GM12878 (cell line): ENCODE measurements at regions not wholly inside any gene's neighbourhood (a gene's known extent, or its start where the extent isn't known, plus 50 kb on each side); places are given as distances from the start of the nearest gene placed in this dataset.

Experiments used
- ATAC-seq: fragments of 200-7000 bp; cut with Tn5 transposase; 3 replicates; pipeline ENCODE4 v1.9.1; 2020; ENCODE audit warnings: mild to moderate bottlenecking, moderate library complexity
- BruUV-seq: library from RNA; stranded (reverse); fragments of 400-500 nt; replicated peaks from 2 replicates; lab custom pipeline; 2021; lab: Mats Ljungman, UMichigan
- CTCF ChIA-PET: fragments of 300-600 bp; sonication (Branson Sonifier 250); formaldehyde crosslinking; extraction: SDS; loops from one replicate; lab custom pipeline; 2021; ENCODE audit warnings: inconsistent platforms; lab: Yijun Ruan, JAX
- POLR2A ChIA-PET: fragments of 350-600 bp; formaldehyde crosslinking; extraction: SDS; loops from one replicate; lab custom pipeline; 2021; ENCODE audit warnings: inconsistent platforms; lab: Charles Lee
- RAD21 ChIA-PET: fragments of 300-600 bp; sonication (Branson Sonifier 250); formaldehyde crosslinking; loops from one replicate; lab custom pipeline; 2023; ENCODE audit warnings: antibody characterized with exemption; ENCODE audit not compliant: unreplicated experiment; lab: Charles Lee
- SMC1A ChIA-PET: fragments of 300-600 bp; sonication (Branson Sonifier 250); formaldehyde crosslinking; loops from one replicate; lab custom pipeline; 2023; ENCODE audit not compliant: unreplicated experiment, uncharacterized antibody; lab: Charles Lee
- DNase-seq: peaks from one replicate; pipeline ENCODE4 v3.0.0-alpha.2; 2011; ENCODE audit warnings: low read depth, low spot score
- FAIRE-seq: peaks from 3 replicates; lab custom pipeline; 2011; peaks lifted over from hg19 to GRCh38; lab: Jason Lieb, UNC
- H2AFZ ChIP-seq: 2 replicates; pipeline ENCODE4 v1.6.0; 2011; ENCODE audit warnings: low read depth, low read length, control low read depth; ENCODE audit not compliant: control insufficient read depth
- H3K27ac ChIP-seq: 2 replicates; pipeline ENCODE4 v1.5.1; 2011; ENCODE audit warnings: control low read depth; ENCODE audit not compliant: control insufficient read depth, insufficient read depth
- H3K27me3 ChIP-seq, 2 experiments: replicated peaks in 1 of 2; 2 replicates each; pipeline versions ENCODE4 v1.6.0 to v1.6.1; 2011; ENCODE audit warnings: low read length in 1 of 2; ENCODE audit not compliant: control insufficient read depth in 2 of 2, insufficient read depth in 2 of 2
- H3K36me3 ChIP-seq, 2 experiments: 2 replicates each; pipeline ENCODE4 v1.5.1; 2011; ENCODE audit warnings: low read length in 1 of 2; ENCODE audit not compliant: control insufficient read depth in 2 of 2, insufficient read depth in 2 of 2
- H3K4me1 ChIP-seq: 2 replicates; pipeline ENCODE4 v1.6.1; 2011; ENCODE audit warnings: mild to moderate bottlenecking, low read length, moderate library complexity, mixed read lengths; ENCODE audit not compliant: control insufficient read depth, insufficient read depth
- H3K4me2 ChIP-seq: 2 replicates; pipeline ENCODE4 v1.6.0; 2011; ENCODE audit warnings: control low read depth; ENCODE audit not compliant: control insufficient read depth, insufficient read depth
- H3K4me3 ChIP-seq: fragments of 200-600 bp; sonication (generic); 2 replicates; pipeline ENCODE4 v1.5.1; 2016
- H3K79me2 ChIP-seq: 2 replicates; pipeline ENCODE4 v1.6.0; 2011; ENCODE audit warnings: low read length; ENCODE audit not compliant: control insufficient read depth, insufficient read depth
- H3K9ac ChIP-seq: 2 replicates; pipeline ENCODE4 v1.8.0; 2011; ENCODE audit warnings: low read length, control low read depth, mixed read lengths; ENCODE audit not compliant: control insufficient read depth, insufficient read depth
- H3K9me3 ChIP-seq: replicated peaks from 3 replicates; pipeline ENCODE4 v1.5.1; 2011; ENCODE audit warnings: mild to moderate bottlenecking, low read length; ENCODE audit not compliant: control insufficient read depth, insufficient read depth
- H4K20me1 ChIP-seq: 2 replicates; pipeline ENCODE4 v1.6.0; 2011; ENCODE audit not compliant: control insufficient read depth, insufficient read depth
- ATF7 ChIP-seq: fragments of 450-650 bp; IDR thresholded peaks from 2 replicates; pipeline ENCODE4 v1.6.1; 2016; ENCODE audit warnings: low read depth, mild to moderate bottlenecking
- EGR1 ChIP-seq, 2 experiments: IDR thresholded peaks; 1 replicate in 1 of 2; 2 replicates in 1 of 2; pipeline ENCODE4 v1.6.1; 2011 to 2012; ENCODE audit warnings: low read depth in 2 of 2, low read length in 2 of 2, borderline replicate concordance in 1 of 2, mild to moderate bottlenecking in 1 of 2, moderate library complexity in 1 of 2
- GABPA ChIP-seq: IDR thresholded peaks from 2 replicates; pipeline ENCODE4 v1.6.1; 2014; ENCODE audit warnings: antibody characterized with exemption, low read depth, mild to moderate bottlenecking, inconsistent platforms
- JUNB ChIP-seq: IDR thresholded peaks from 2 replicates; pipeline ENCODE4 v1.6.1; 2016; ENCODE audit warnings: antibody characterized with exemption, mild to moderate bottlenecking
- NBN ChIP-seq: fragments of 450-650 bp; IDR thresholded peaks from 2 replicates; pipeline ENCODE4 v1.6.1; 2016
- NR2C1 ChIP-seq: fragments of 450-650 bp; IDR thresholded peaks from 2 replicates; pipeline ENCODE4 v1.6.1; 2017; ENCODE audit warnings: antibody characterized with exemption, mild to moderate bottlenecking, moderate library complexity
- RB1 ChIP-seq: fragments of 450-650 bp; formaldehyde crosslinking; IDR thresholded peaks from 2 replicates; pipeline ENCODE4 v1.6.1; 2017; ENCODE audit warnings: mild to moderate bottlenecking, borderline replicate concordance
- RELA ChIP-seq: fragments of 450-650 bp; IDR thresholded peaks from 2 replicates; pipeline ENCODE4 v1.8.0; 2014; ENCODE audit warnings: borderline replicate concordance; ENCODE audit not compliant: partially characterized antibody
- TBL1XR1 ChIP-seq: IDR thresholded peaks from 2 replicates; pipeline ENCODE4 v1.6.1; 2012; ENCODE audit warnings: low read depth, low read length, improper control_type of control experiment
- ZZZ3 ChIP-seq: IDR thresholded peaks from 2 replicates; pipeline ENCODE4 v1.6.1; 2011; ENCODE audit warnings: low read depth; ENCODE audit not compliant: control insufficient read depth, insufficient read length
- WGBS: methylation state at CpG from one replicate; pipeline ENCODE4 v1.1.6; 2016; ENCODE audit warnings: low lambda C conversion rate; ENCODE audit not compliant: insufficient replicate concordance, insufficient coverage; ENCODE audit errors: missing lambda C conversion rate; 5-methylcytosine and 5-hydroxymethylcytosine counted together
- in situ Hi-C: fragments of 300-500 bp; cut with MboI; formaldehyde crosslinking; loops from 9 replicates; pipeline ENCODE4 v1.14.3; 2018; ENCODE audit warnings: mixed read lengths
- intact Hi-C: fragments of 100-400 bp; cut with micrococcal nuclease; formaldehyde crosslinking; loops from one replicate; pipeline ENCODE4 v1.14.2; 2022; ENCODE audit not compliant: unreplicated experiment
- TF ChIP-seq, protein P1 (sequence below): IDR thresholded peaks from 2 replicates; pipeline ENCODE4 v1.6.1; 2011; ENCODE audit warnings: borderline replicate concordance, low read depth, mild to moderate bottlenecking, moderate library complexity, mixed read lengths, low read length; ENCODE audit not compliant: insufficient read depth; ENCODE audit errors: extremely low read length
- TF ChIP-seq, protein P2 (sequence below): fragments of 450-650 bp; IDR thresholded peaks from 2 replicates; pipeline ENCODE4 v1.6.1; 2016; ENCODE audit warnings: mild to moderate bottlenecking

DNA sequence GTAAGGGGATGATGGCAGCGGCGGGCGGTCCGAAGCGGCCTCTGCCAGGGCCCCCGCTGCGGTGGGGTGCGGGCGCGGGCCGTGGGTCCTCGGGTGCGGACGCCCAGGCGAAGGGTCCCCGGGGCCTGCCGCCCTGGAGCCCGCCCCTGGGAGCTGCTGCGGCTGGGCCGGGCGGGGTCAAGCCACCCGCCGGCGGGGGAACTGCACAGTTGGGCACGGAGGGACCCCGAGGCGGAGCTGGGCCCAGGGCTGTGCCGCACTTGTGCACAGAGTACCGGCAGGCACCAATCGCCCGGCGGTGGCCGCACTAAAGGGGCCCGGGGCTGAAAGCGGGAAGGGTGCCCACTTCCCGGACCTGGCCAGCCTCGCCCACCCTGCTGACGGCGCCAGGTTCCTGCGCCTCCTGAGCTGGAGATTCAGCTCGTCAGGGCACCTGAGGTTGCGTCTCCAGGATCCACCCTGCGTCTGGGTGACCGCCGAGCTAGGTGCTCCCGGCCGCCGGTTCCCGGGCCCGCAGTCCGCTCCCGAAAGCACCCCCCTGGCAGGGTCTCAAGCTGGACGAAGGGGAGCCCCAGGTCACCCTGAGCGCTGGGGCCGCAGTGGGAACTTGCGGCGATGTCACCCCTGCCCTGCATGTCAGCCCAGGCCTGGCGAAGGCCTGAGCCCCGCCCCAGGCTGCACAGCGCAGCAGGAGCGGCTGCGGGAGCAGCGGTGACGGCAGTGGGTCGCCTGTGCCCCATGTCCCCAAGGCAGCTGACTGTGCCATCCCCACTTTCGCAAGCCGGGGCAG lies 56.7 kb upstream of the ETV3 start:
- SMC1A ChIA-PET, result interaction anchor here (1.2 to 4.5 kb wide), 8 partner anchors 12 to 300 kb away, joined by 3 to 23 read pairs (median 12); no protein-coding TSS in a partner anchor
- no peak for TF ChIP-seq GABPA
- TF ChIP-seq, protein P1, sequence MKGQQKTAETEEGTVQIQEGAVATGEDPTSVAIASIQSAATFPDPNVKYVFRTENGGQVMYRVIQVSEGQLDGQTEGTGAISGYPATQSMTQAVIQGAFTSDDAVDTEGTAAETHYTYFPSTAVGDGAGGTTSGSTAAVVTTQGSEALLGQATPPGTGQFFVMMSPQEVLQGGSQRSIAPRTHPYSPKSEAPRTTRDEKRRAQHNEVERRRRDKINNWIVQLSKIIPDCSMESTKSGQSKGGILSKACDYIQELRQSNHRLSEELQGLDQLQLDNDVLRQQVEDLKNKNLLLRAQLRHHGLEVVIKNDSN, result no peak
- no peak for TF ChIP-seq EGR1 (IDR thresholded peaks at IDR 0.05; ENCODE audit: borderline replicate concordance in 1 of 2, low read depth in 2 of 2, low read length in 2 of 2)
- no peak for TF ChIP-seq JUNB
- TF ChIP-seq, protein P2, sequence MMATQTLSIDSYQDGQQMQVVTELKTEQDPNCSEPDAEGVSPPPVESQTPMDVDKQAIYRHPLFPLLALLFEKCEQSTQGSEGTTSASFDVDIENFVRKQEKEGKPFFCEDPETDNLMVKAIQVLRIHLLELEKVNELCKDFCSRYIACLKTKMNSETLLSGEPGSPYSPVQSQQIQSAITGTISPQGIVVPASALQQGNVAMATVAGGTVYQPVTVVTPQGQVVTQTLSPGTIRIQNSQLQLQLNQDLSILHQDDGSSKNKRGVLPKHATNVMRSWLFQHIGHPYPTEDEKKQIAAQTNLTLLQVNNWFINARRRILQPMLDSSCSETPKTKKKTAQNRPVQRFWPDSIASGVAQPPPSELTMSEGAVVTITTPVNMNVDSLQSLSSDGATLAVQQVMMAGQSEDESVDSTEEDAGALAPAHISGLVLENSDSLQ, result no peak
- TF ChIP-seq NBN, result no peak
- no peak for TF ChIP-seq TBL1XR1
- TF ChIP-seq NR2C1, result no peak
- TF ChIP-seq RELA, result no peak
- TF ChIP-seq ZZZ3, result no peak
- no peak for TF ChIP-seq RB1
- no peak for TF ChIP-seq ATF7
- TF ChIP-seq, all 136 proteins: peak for 0
- Histone ChIP-seq H3K79me2 (no peaks in the 10 kb centered on the region), H3K9ac (no peak overlapping the region), H3K36me3 (no peaks in the 10 kb centered on the region), H2AFZ (no peak overlapping the region), H4K20me1 (no peaks in the 10 kb centered on the region), H3K4me2 (no peak overlapping the region), H3K4me3 (no peak overlapping the region), H3K27ac (no peak overlapping the region), H3K9me3 (no peaks in the 10 kb centered on the region), H3K27me3 (no peaks in the 10 kb centered on the region), H3K4me1 (peaks cover 7% of the 10 kb centered on the region; the same call in 1 of the 2 replicates)
- ChIA-PET CTCF (interaction anchor here (0.6 to 20.2 kb wide), 19 partner anchors 8 to 449 kb away, joined by 3 to 349 read pairs (median 9); no protein-coding TSS in a partner anchor), POLR2A (no interaction called here), RAD21 (interaction anchor here (0.6 to 4.3 kb wide), 8 partner anchors 7 to 386 kb away, joined by 3 to 23 read pairs (median 4); no protein-coding TSS in a partner anchor)
- FAIRE-seq (no peak), ATAC-seq (no peak), DNase-seq (no peak)
- in situ Hi-C loops (loop anchor here (5.0 kb wide), 2 partner anchors 172 to 297 kb away; no protein-coding TSS in a partner anchor), intact Hi-C loops (loop anchor here (5.0 kb wide), 2 partner anchors 112 to 177 kb away; no protein-coding TSS in a partner anchor)
- 44% methylated on average over 61 of the region's 67 CpGs for WGBS
- no TSS peak for BruUV-seq
